MM.1S (cell line): ENCODE measurements at regions not wholly inside any gene's neighbourhood (a gene's known extent, or its start where the extent isn't known, plus 50 kb on each side); places are given as distances from the start of the nearest gene placed in this dataset.

ENCODE experiments used
- EZH2 ChIP-seq: fragments of 300-600 bp; sonication (generic); optimal IDR thresholded peaks from 2 replicates; pipeline ENCODE3; 2017; ENCODE audit warnings: low read depth, mild to moderate bottlenecking, antibody characterized with exemption, low read length, mixed read lengths
- EZH2phosphoT487 ChIP-seq: fragments of 300-600 bp; sonication (generic); IDR thresholded peaks from 2 replicates; pipeline ENCODE4 v1.6.1; 2018; ENCODE audit warnings: antibody characterized with exemption, low read length
- TF ChIP-seq, protein P1 (sequence below): fragments of 300-600 bp; sonication (generic); IDR thresholded peaks from 2 replicates; pipeline ENCODE4 v1.5.1; 2016; ENCODE audit warnings: antibody characterized with exemption, low read length, mixed read lengths

DNA sequence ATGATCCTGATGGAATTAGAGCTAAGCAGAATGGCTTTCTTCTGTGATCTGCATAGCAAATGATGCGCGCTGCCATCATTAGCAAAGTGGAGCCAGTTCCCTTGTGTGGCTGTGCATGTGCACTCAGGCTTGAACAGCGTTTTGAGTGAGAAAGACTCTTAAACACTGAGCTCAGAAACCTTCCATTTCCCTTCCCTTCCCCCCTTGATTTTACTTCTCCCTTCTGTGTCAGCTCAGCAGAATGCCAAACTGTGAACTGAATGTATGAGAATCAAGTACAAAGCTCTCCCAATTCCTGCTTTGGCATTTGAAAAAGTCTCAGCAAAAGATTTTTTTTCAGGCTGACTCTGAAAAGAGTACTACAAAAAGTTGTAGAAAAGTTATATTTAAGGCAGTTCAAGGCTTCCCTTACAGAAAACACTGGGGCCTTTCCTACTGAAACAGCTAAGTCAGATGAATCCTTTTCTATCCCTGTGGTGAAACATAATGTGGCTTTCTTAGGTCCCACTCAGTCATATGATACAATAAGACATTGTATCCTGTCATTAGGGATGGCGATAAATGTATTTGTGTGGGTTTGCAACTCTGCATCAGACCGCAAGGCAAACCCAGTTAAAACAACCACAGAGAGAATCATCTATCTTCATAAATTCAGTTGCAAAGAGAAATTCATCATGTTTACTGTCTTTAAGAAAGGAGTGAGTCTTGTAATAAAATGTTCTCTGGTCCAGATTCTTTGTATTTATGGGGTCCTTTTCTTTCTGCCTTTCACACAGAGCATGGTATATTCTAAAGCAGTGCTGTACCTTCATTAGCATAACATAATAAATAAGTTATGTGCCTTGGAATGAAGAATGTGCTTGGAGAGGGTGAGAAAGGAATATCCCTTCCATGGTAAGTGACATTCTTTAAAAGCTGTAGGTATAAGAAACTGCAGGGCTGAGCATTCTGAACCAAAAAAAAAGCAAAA is 222.6 kb downstream of the CAAP1 start:
- TF ChIP-seq, protein P1, sequence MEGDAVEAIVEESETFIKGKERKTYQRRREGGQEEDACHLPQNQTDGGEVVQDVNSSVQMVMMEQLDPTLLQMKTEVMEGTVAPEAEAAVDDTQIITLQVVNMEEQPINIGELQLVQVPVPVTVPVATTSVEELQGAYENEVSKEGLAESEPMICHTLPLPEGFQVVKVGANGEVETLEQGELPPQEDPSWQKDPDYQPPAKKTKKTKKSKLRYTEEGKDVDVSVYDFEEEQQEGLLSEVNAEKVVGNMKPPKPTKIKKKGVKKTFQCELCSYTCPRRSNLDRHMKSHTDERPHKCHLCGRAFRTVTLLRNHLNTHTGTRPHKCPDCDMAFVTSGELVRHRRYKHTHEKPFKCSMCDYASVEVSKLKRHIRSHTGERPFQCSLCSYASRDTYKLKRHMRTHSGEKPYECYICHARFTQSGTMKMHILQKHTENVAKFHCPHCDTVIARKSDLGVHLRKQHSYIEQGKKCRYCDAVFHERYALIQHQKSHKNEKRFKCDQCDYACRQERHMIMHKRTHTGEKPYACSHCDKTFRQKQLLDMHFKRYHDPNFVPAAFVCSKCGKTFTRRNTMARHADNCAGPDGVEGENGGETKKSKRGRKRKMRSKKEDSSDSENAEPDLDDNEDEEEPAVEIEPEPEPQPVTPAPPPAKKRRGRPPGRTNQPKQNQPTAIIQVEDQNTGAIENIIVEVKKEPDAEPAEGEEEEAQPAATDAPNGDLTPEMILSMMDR = no peak
- no peak for TF ChIP-seq EZH2
- TF ChIP-seq EZH2phosphoT487 = no peak
